CD4-positive, alpha-beta T cell (primary cell): ENCODE measurements at regions not wholly inside any gene's neighbourhood (a gene's known extent, or its start where the extent isn't known, plus 50 kb on each side); places are given as distances from the start of the nearest gene placed in this dataset.

Source experiments
- ATAC-seq: fragments of 200-7000 bp; cut with Tn5 transposase; one replicate; pipeline ENCODE4 v1.10.0; 2022; ENCODE audit warnings: mild to moderate bottlenecking; ENCODE audit not compliant: poor library complexity
- CTCF ChIA-PET: fragments of 350-600 bp; sonication (Branson Sonifier 250); formaldehyde crosslinking; loops from one replicate; lab custom pipeline; 2021; ENCODE audit warnings: antibody characterized with exemption, inconsistent platforms; lab: Charles Lee
- POLR2A ChIA-PET: fragments of 350-600 bp; sonication (Branson Sonifier 250); formaldehyde crosslinking; loops from one replicate; lab custom pipeline; 2021; ENCODE audit warnings: antibody characterized with exemption, inconsistent platforms; lab: Charles Lee
- DNase-seq, 14 experiments: peaks; one replicate each; pipeline ENCODE4 v3.0.0-alpha.2; 2013 to 2020; ENCODE audit warnings: mixed read lengths in 2 of 14
- H3K27ac ChIP-seq, 2 donors: one replicate each; pipeline versions ENCODE4 v1.5.1 to v1.7.0; 2013; ENCODE audit warnings: low read length in 2 of 2, low read depth in 1 of 2, mild to moderate bottlenecking in 1 of 2
- H3K27me3 ChIP-seq, 2 experiments: 1 replicate in 1 of 2; 2 replicates in 1 of 2; pipeline versions ENCODE4 v1.6.1 to v1.7.0; 2013; ENCODE audit warnings: low read length in 2 of 2, control low read depth in 1 of 2, mild to moderate bottlenecking in 1 of 2, moderate library complexity in 1 of 2; ENCODE audit not compliant: insufficient read depth in 2 of 2, control insufficient read depth in 1 of 2
- H3K36me3 ChIP-seq: one replicate; pipeline ENCODE4 v1.6.1; 2013; ENCODE audit warnings: low read length, control low read depth; ENCODE audit not compliant: insufficient read depth
- H3K4me1 ChIP-seq: one replicate; pipeline ENCODE4 v1.6.1; 2013; ENCODE audit warnings: low read length, control low read depth; ENCODE audit not compliant: insufficient read depth
- H3K4me3 ChIP-seq: one replicate; pipeline ENCODE4 v1.5.1; 2013; ENCODE audit warnings: mild to moderate bottlenecking, low read length, moderate library complexity
- H3K9me3 ChIP-seq, 2 experiments: 1 replicate in 1 of 2; 2 replicates in 1 of 2; pipeline versions ENCODE4 v1.6.1 to v1.7.0; 2013; ENCODE audit warnings: low read length in 2 of 2, mild to moderate bottlenecking in 2 of 2, control low read depth in 1 of 2, moderate library complexity in 1 of 2; ENCODE audit not compliant: control insufficient read depth in 1 of 2, insufficient read depth in 1 of 2
- H3K27ac Mint-ChIP-seq: one replicate; pipeline ENCODE4 v1.8.0; 2020; ENCODE audit warnings: mixed read lengths
- H3K27me3 Mint-ChIP-seq: one replicate; pipeline ENCODE4 v1.8.0; 2021; ENCODE audit warnings: mixed read lengths
- H3K36me3 Mint-ChIP-seq: one replicate; pipeline ENCODE4 v1.8.0; 2021; ENCODE audit warnings: low read depth, mixed read lengths
- H3K4me1 Mint-ChIP-seq: one replicate; pipeline ENCODE4 v1.8.0; 2021; ENCODE audit warnings: low read depth, mixed read lengths
- H3K4me3 Mint-ChIP-seq: one replicate; pipeline ENCODE4 v1.8.0; 2020; ENCODE audit warnings: mild to moderate bottlenecking, mixed read lengths
- H3K9me3 Mint-ChIP-seq: one replicate; pipeline ENCODE4 v1.8.0; 2020; ENCODE audit warnings: mixed read lengths
- CTCF ChIP-seq: fragments of 200-600 bp; IDR thresholded peaks from one replicate; pipeline ENCODE4 v1.8.0; 2022; ENCODE audit warnings: antibody characterized with exemption, mild to moderate bottlenecking
- intact Hi-C, 2 experiments: fragments of 100-400 bp; cut with DNase I in 1 of 2; cut with micrococcal nuclease in 1 of 2; formaldehyde crosslinking; loops; one replicate each; pipeline versions ENCODE4 v1.15.1 to v1.9.0; 2023 to 2025; cut with DNase I, micrococcal nuclease

- no peak for ATAC-seq
- no peak overlapping the region for H3K27ac Mint-ChIP-seq
- ChIA-PET CTCF (no interaction called here), POLR2A (no interaction called here)
- no peak for TF ChIP-seq CTCF
- intact Hi-C loops, result no loop called here
- no peak overlapping the region for H3K4me3 Mint-ChIP-seq
- H3K4me1 Mint-ChIP-seq, result no peaks in the 10 kb centered on the region
- Histone ChIP-seq H3K27me3 (peaks cover 0 to 2% of the 10 kb centered on the region in 2 experiments), H3K4me1 (no peaks in the 10 kb centered on the region), H3K36me3 (no peaks in the 10 kb centered on the region), H3K4me3 (no peak overlapping the region), H3K27ac (no peak overlapping the region), H3K9me3 (no peaks in the 10 kb centered on the region)
- no peaks in the 10 kb centered on the region for H3K36me3 Mint-ChIP-seq
- DNase-seq, result no peak
- H3K27me3 Mint-ChIP-seq, result peaks cover under 1% of the 10 kb centered on the region
- no peaks in the 10 kb centered on the region for H3K9me3 Mint-ChIP-seq
These were observed 341.4 kb downstream of the GALR1 start for GRCh38 chr18:77590943-77591515.

GRCh38 chr18:77597726-77598125 is 348.1 kb downstream of the GALR1 start:
- POLR2A ChIA-PET, result no interaction called here
- no peaks in the 10 kb centered on the region for H3K9me3 Mint-ChIP-seq
- Histone ChIP-seq H3K36me3 (no peaks in the 10 kb centered on the region), H3K27me3 (peaks cover 0 to 4% of the 10 kb centered on the region in 2 experiments), H3K9me3 (no peaks in the 10 kb centered on the region), H3K27ac (no peak overlapping the region), H3K4me3 (no peak overlapping the region), H3K4me1 (no peaks in the 10 kb centered on the region)
- intact Hi-C loops, result no loop called here
- peaks cover 12% of the 10 kb centered on the region for H3K27me3 Mint-ChIP-seq
- DNase-seq, result no peak
- H3K36me3 Mint-ChIP-seq, result no peaks in the 10 kb centered on the region
- no peaks in the 10 kb centered on the region for H3K4me1 Mint-ChIP-seq
- TF ChIP-seq CTCF, result no peak
- ATAC-seq, result no peak
- H3K4me3 Mint-ChIP-seq, result no peak overlapping the region
- CTCF ChIA-PET, result no interaction called here
- no peak overlapping the region for H3K27ac Mint-ChIP-seq

GRCh38 chr18:77600674-77601073 is 351.0 kb downstream of the GALR1 start:
- TF ChIP-seq CTCF, result no peak

More at GRCh38 chr18:77600674-77601073, 351.0 kb downstream of the GALR1 start:
- DNase-seq, result no peak
- ChIA-PET POLR2A (no interaction called here), CTCF (no interaction called here)
- no peak overlapping the region for H3K4me3 ChIP-seq
- H3K36me3 ChIP-seq, result no peaks in the 10 kb centered on the region
- intact Hi-C loops, result no loop called here
- Mint-ChIP-seq H3K9me3 (no peaks in the 10 kb centered on the region), H3K36me3 (no peaks in the 10 kb centered on the region), H3K27me3 (peaks cover 13% of the 10 kb centered on the region), H3K4me3 (no peak overlapping the region), H3K4me1 (no peaks in the 10 kb centered on the region), H3K27ac (no peak overlapping the region)
- H3K9me3 ChIP-seq, result peaks cover 0 to 3% of the 10 kb centered on the region in 2 experiments
- no peaks in the 10 kb centered on the region for H3K4me1 ChIP-seq
- no peak overlapping the region for H3K27ac ChIP-seq
- peaks cover 0 to 4% of the 10 kb centered on the region in 2 experiments for H3K27me3 ChIP-seq
- no peak for ATAC-seq
